HCT116 (cell line): ENCODE measurements at regions not wholly inside any gene's neighbourhood (a gene's known extent, or its start where the extent isn't known, plus 50 kb on each side); places are given as distances from the start of the nearest gene placed in this dataset.

Experiments used
- ATAC-seq: fragments of 200-7000 bp; cut with Tn5 transposase; 2 replicates; pipeline ENCODE4 v1.9.1; 2020; ENCODE audit warnings: mild to moderate bottlenecking, moderate library complexity
- BruUV-seq: library from RNA; stranded (reverse); fragments of 400-500 nt; replicated peaks from 2 replicates; lab custom pipeline; 2021; lab: Mats Ljungman, UMichigan
- CTCF ChIA-PET: fragments of 300-600 bp; sonication (Branson Sonifier 250); formaldehyde crosslinking; loops from one replicate; lab custom pipeline; 2021; ENCODE audit warnings: antibody characterized with exemption; lab: Charles Lee
- POLR2A ChIA-PET: fragments of 300-600, 350-600 bp; sonication (Branson Sonifier 250); formaldehyde crosslinking; loops from one replicate; lab custom pipeline; 2021; ENCODE audit warnings: antibody characterized with exemption; lab: Charles Lee
- RAD21 ChIA-PET, 2 experiments: fragments of 300-600 bp; sonication (Branson Sonifier 250); formaldehyde crosslinking; loops; one replicate each; lab custom pipeline; 2023; ENCODE audit warnings: low total read pairs in 2 of 2; ENCODE audit not compliant: uncharacterized antibody in 2 of 2, unreplicated experiment in 2 of 2, low non-redundant PET in 1 of 2; lab: Charles Lee
- DNase-seq: peaks from one replicate; pipeline ENCODE4 v3.0.0-alpha.2; 2010; ENCODE audit warnings: low read depth, low spot score
- H2AFZ ChIP-seq: fragments of 200-600 bp; shearing (Covaris generic), sonication (generic); 2 replicates; pipeline ENCODE4 v1.6.1; 2017; ENCODE audit warnings: low read depth, mixed run types, mixed read lengths, antibody characterized with exemption, low read length; ENCODE audit not compliant: poor library complexity, severe bottlenecking
- H3K27ac ChIP-seq: 2 replicates; pipeline ENCODE4 v1.5.1; 2012; ENCODE audit warnings: low read depth, low read length
- H3K27me3 ChIP-seq: fragments of 200-600 bp; sonication (generic); 2 replicates; pipeline ENCODE4 v1.6.1; 2016; ENCODE audit warnings: mixed run types, low read length, mixed read lengths; ENCODE audit not compliant: insufficient read depth
- H3K36me3 ChIP-seq, 2 experiments: fragments of 200-500 bp in 1 of 2; fragments of 200-600 bp in 1 of 2; sonication (Bioruptor generic) in 1 of 2; sonication (generic) in 1 of 2; 2 replicates each; pipeline versions ENCODE4 v1.5.1 to v1.6.1; 2014 to 2016; ENCODE audit warnings: low read length in 2 of 2, inconsistent platforms in 1 of 2, mixed read lengths in 1 of 2, mixed run types in 1 of 2; ENCODE audit not compliant: insufficient read depth in 2 of 2, control insufficient read depth in 1 of 2
- H3K4me1 ChIP-seq, 2 experiments: fragments of 200-600 bp in 1 of 2; sonication (generic) in 1 of 2; 2 replicates each; pipeline versions ENCODE4 v1.5.1 to v1.6.1; 2012 to 2017; ENCODE audit warnings: low read length in 2 of 2, inconsistent platforms in 1 of 2, mild to moderate bottlenecking in 1 of 2, mixed read lengths in 1 of 2, mixed run types in 1 of 2, moderate library complexity in 1 of 2; ENCODE audit not compliant: insufficient read depth in 2 of 2, control insufficient read depth in 1 of 2
- H3K4me2 ChIP-seq: fragments of 200-600 bp; sonication (generic); 2 replicates; pipeline ENCODE4 v1.6.1; 2017; ENCODE audit warnings: mixed run types, low read length, mixed read lengths
- H3K4me3 ChIP-seq, 2 experiments: fragments of 200-600 bp in 1 of 2; sonication (generic) in 1 of 2; replicated peaks in 1 of 2; 2 replicates each; pipeline ENCODE4 v1.5.1; 2011 to 2016; ENCODE audit warnings: low read length in 2 of 2, control low read depth in 1 of 2, low read depth in 1 of 2, mild to moderate bottlenecking in 1 of 2, mixed read lengths in 1 of 2, mixed run types in 1 of 2
- H3K79me2 ChIP-seq: fragments of 200-600 bp; sonication (generic); 2 replicates; pipeline ENCODE4 v1.6.1; 2017; ENCODE audit warnings: mild to moderate bottlenecking, mixed run types, low read length, moderate library complexity, mixed read lengths; ENCODE audit not compliant: insufficient read depth
- H3K9ac ChIP-seq: fragments of 200-600 bp; sonication (generic); 2 replicates; pipeline ENCODE4 v1.6.1; 2016; ENCODE audit warnings: low read length, mixed read lengths
- H3K9me2 ChIP-seq: fragments of 200-600 bp; sonication (generic), shearing (Covaris generic); 2 replicates; pipeline ENCODE4 v1.6.1; 2017; ENCODE audit warnings: mixed run types, mild to moderate bottlenecking, moderate library complexity; ENCODE audit not compliant: insufficient read depth
- H3K9me3 ChIP-seq, 2 experiments: fragments of 200-500 bp in 1 of 2; fragments of 200-600 bp in 1 of 2; sonication (Bioruptor generic) in 1 of 2; sonication (generic) in 1 of 2; 2 replicates each; pipeline ENCODE4 v1.6.1; 2014 to 2017; ENCODE audit warnings: low read length in 2 of 2, mixed read lengths in 2 of 2, inconsistent platforms in 1 of 2, low read depth in 1 of 2, mild to moderate bottlenecking in 1 of 2, mixed run types in 1 of 2, moderate library complexity in 1 of 2; ENCODE audit not compliant: control insufficient read depth in 1 of 2, insufficient read depth in 1 of 2
- H4K20me1 ChIP-seq: fragments of 200-600 bp; sonication (generic), shearing (Covaris generic); 2 replicates; pipeline ENCODE4 v1.6.1; 2017; ENCODE audit warnings: mixed run types, mild to moderate bottlenecking, moderate library complexity; ENCODE audit not compliant: insufficient read depth
- CBX3 ChIP-seq: IDR thresholded peaks from 2 replicates; pipeline ENCODE4 v1.6.1; 2012; ENCODE audit warnings: low read depth
- CEBPB ChIP-seq: IDR thresholded peaks from 2 replicates; pipeline ENCODE4 v1.6.1; 2012; ENCODE audit warnings: low read depth
- CTCF ChIP-seq, 3 experiments: fragments of 200-600 bp in 1 of 3; sonication (generic) in 1 of 3; IDR thresholded peaks in 2 of 3; conservative IDR thresholded peaks in 1 of 3; 2 replicates each; pipeline ENCODE4 v1.5.1; 2012 to 2017; ENCODE audit warnings: low read depth in 2 of 3, low read length in 2 of 3, antibody characterized with exemption in 1 of 3, borderline replicate concordance in 1 of 3, control low read depth in 1 of 3, mild to moderate bottlenecking in 1 of 3, mixed read lengths in 1 of 3, mixed run types in 1 of 3, moderate library complexity in 1 of 3; ENCODE audit not compliant: insufficient read depth in 1 of 3
- EGR1 ChIP-seq: IDR thresholded peaks from 2 replicates; pipeline ENCODE4 v1.6.1; 2012; ENCODE audit warnings: low read depth
- ELF1 ChIP-seq: IDR thresholded peaks from 2 replicates; pipeline ENCODE4 v1.6.1; 2012; ENCODE audit warnings: low read depth, borderline replicate concordance
- EZH2 ChIP-seq: fragments of 200-600 bp; sonication (generic); IDR thresholded peaks from 2 replicates; pipeline ENCODE4 v1.6.1; 2017; ENCODE audit warnings: antibody characterized with exemption, mixed run types
- FOSL1 ChIP-seq: IDR thresholded peaks from 2 replicates; pipeline ENCODE4 v1.6.1; 2012; ENCODE audit warnings: low read depth
- JUND ChIP-seq: IDR thresholded peaks from 2 replicates; pipeline ENCODE4 v1.6.1; 2012
- POLR2A ChIP-seq: IDR thresholded peaks from 2 replicates; pipeline ENCODE4 v1.7.0; 2011; ENCODE audit warnings: borderline replicate concordance; ENCODE audit not compliant: insufficient read depth, insufficient read length; ENCODE audit errors: extremely low read depth
- POLR2AphosphoS5 ChIP-seq: IDR thresholded peaks from 2 replicates; pipeline ENCODE4 v1.6.1; 2011; ENCODE audit warnings: mild to moderate bottlenecking, low read depth, low read length, moderate library complexity
- RAD21 ChIP-seq: IDR thresholded peaks from 2 replicates; pipeline ENCODE4 v1.6.1; 2012; ENCODE audit warnings: low read depth, mild to moderate bottlenecking
- REST ChIP-seq: IDR thresholded peaks from 2 replicates; pipeline ENCODE4 v1.6.1; 2012; ENCODE audit warnings: low read depth
- SIN3A ChIP-seq: IDR thresholded peaks from 2 replicates; pipeline ENCODE4 v1.6.1; 2012; ENCODE audit warnings: low read depth
- SP1 ChIP-seq: IDR thresholded peaks from 2 replicates; pipeline ENCODE4 v1.6.1; 2012; ENCODE audit warnings: low read depth
- SRF ChIP-seq: IDR thresholded peaks from 2 replicates; pipeline ENCODE4 v1.6.1; 2012; ENCODE audit warnings: low read depth
- TCF7L2 ChIP-seq: IDR thresholded peaks from 2 replicates; pipeline ENCODE4 v1.7.0; 2011; ENCODE audit warnings: borderline replicate concordance, inconsistent platforms; ENCODE audit not compliant: insufficient read depth, insufficient read length; ENCODE audit errors: extremely low read depth
- YY1 ChIP-seq: IDR thresholded peaks from 2 replicates; pipeline ENCODE4 v1.6.1; 2011; ENCODE audit warnings: low read length, low read depth, moderate library complexity, mild to moderate bottlenecking; ENCODE audit not compliant: insufficient replicate concordance; ENCODE audit errors: extremely low read depth
- ZBTB33 ChIP-seq: IDR thresholded peaks from 2 replicates; pipeline ENCODE4 v1.6.1; 2011; ENCODE audit warnings: mild to moderate bottlenecking, low read length, moderate library complexity; ENCODE audit not compliant: insufficient replicate concordance; ENCODE audit errors: extremely low read depth
- intact Hi-C: fragments of 100-400 bp; cut with micrococcal nuclease; formaldehyde crosslinking; loops from 2 replicates; pipeline ENCODE4 v1.10.0; 2022
- TF ChIP-seq, protein P1 (sequence below): IDR thresholded peaks from 2 replicates; pipeline ENCODE4 v1.6.1; 2012
- TF ChIP-seq, protein P2 (sequence below): IDR thresholded peaks from 2 replicates; pipeline ENCODE4 v1.6.1; 2012

DNA sequence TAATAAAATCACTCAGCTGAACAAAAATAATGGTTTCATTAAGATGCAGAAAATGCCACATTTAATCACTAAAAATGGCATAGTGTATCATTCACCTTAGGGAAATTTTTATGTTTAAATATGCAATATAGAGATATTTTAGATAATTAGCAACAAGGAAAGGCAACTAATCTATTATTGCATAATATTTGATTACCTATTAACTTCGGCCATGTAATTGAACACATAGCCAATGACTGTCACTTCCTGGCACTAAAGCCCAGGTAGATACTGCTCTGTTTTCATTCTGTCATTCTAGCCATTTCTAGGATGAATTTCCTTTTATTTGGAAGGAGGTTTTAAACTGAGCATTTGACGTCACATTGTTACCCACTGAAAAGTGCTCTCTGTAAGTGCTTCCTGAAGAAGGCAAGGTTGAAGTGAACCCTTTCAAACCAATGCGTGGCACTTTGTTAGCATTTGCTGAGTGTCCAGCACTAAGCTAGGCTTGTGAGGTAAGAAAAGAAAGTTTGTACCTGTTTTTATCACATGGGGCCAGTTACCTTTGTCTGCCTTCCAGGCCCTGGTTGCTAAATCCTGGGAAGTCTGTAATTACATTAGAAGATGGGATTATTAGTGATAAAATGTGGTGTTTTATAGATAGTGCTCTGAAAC lies 67.8 kb upstream of the LSM6 start:
- Histone ChIP-seq H3K36me3 (no peaks in the 10 kb centered on the region), H3K4me1 (no peaks in the 10 kb centered on the region), H4K20me1 (no peaks in the 10 kb centered on the region), H3K9me2 (no peaks in the 10 kb centered on the region), H3K9me3 (no peaks in the 10 kb centered on the region), H3K4me3 (no peak overlapping the region), H3K27ac (no peak overlapping the region), H3K79me2 (no peaks in the 10 kb centered on the region), H2AFZ (no peak overlapping the region), H3K4me2 (no peak overlapping the region), H3K9ac (no peak overlapping the region), H3K27me3 (no peaks in the 10 kb centered on the region)
- ChIA-PET RAD21 (no interaction called here), CTCF (interaction anchor here (1.0 to 1.5 kb wide), 2 partner anchors 12 kb away, joined by 4 to 5 read pairs; no protein-coding TSS in a partner anchor), POLR2A (no interaction called here)
- DNase-seq: no peak
- no TSS peak for BruUV-seq
- intact Hi-C loops: no loop called here
- TF ChIP-seq CBX3 (no peak), SRF (no peak), ELF1 (no peak), EZH2 (no peak), SIN3A (no peak), EGR1 (no peak), FOSL1 (no peak), CEBPB (no peak), YY1 (no peak), TCF7L2 (no peak), RAD21 (no peak), CTCF (IDR thresholded peaks at IDR 0.05 in 2 of 3, conservative IDR thresholded peaks at IDR 0.05 in 1 of 3; ENCODE audit: borderline replicate concordance in 1 of 3, insufficient read depth in 1 of 3, low read depth in 2 of 3, low read length in 2 of 3) (no peak), SP1 (no peak), POLR2AphosphoS5 (no peak), REST (no peak), ZBTB33 (no peak), JUND (no peak), POLR2A (no peak)
- TF ChIP-seq, protein P1, sequence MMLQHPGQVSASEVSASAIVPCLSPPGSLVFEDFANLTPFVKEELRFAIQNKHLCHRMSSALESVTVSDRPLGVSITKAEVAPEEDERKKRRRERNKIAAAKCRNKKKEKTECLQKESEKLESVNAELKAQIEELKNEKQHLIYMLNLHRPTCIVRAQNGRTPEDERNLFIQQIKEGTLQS: no peak
- TF ChIP-seq, protein P2, sequence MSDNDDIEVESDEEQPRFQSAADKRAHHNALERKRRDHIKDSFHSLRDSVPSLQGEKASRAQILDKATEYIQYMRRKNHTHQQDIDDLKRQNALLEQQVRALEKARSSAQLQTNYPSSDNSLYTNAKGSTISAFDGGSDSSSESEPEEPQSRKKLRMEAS: no peak
- no peak for ATAC-seq
